ENCODE measurements at regions not wholly inside any gene's neighbourhood (a gene's known extent, or its start where the extent isn't known, plus 50 kb on each side); places are given as distances from the start of the nearest gene placed in this dataset.

DNA sequence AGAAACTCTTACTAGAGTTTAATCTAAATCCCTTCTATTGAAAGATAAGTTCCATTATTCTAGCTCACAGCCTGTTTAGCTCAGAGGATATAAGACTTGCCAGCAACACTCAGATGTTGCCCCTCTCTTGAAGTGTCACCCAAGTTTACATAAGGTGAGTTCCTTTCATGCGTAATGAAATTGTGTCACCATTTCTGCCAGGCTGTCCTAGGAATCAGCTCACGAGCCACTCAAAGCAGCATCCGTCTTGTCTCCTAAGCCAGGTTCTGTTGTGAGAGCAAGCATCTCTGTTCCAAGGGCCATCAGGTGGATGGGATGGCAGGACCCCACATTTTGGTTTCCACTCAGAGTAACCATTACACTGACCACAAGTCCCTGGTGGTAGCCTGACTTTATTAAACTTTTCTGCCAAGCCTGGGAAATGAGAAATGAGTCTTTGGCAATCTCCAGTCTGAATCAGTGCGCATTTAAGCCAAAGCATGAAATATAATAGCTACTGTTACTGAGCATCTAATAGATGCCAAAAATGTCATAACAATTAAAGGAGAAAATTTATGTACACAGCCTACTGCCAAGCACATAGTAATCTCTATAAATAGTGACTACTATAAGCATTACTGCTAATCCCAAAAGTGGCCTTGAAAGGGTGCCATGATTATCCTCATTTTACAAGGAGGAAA, 179.6 kb upstream of the MIR17HG start:
- no peaks in the 10 kb centered on the region for H3K9me3 ChIP-seq
- 67% methylated on average over 4 of the region's 4 CpGs for WGBS (ENCODE audit: insufficient coverage, low coverage, low lambda C conversion rate, missing lambda C conversion rate)
- H3K36me3 ChIP-seq = no peaks in the 10 kb centered on the region
- peaks cover 0 to 7% of the 10 kb centered on the region in 2 donors for H3K27me3 ChIP-seq
- intact Hi-C loops (cut with DNase I) = no loop called here
- no peak overlapping the region for H3K4me3 ChIP-seq
- TF ChIP-seq, protein P1, sequence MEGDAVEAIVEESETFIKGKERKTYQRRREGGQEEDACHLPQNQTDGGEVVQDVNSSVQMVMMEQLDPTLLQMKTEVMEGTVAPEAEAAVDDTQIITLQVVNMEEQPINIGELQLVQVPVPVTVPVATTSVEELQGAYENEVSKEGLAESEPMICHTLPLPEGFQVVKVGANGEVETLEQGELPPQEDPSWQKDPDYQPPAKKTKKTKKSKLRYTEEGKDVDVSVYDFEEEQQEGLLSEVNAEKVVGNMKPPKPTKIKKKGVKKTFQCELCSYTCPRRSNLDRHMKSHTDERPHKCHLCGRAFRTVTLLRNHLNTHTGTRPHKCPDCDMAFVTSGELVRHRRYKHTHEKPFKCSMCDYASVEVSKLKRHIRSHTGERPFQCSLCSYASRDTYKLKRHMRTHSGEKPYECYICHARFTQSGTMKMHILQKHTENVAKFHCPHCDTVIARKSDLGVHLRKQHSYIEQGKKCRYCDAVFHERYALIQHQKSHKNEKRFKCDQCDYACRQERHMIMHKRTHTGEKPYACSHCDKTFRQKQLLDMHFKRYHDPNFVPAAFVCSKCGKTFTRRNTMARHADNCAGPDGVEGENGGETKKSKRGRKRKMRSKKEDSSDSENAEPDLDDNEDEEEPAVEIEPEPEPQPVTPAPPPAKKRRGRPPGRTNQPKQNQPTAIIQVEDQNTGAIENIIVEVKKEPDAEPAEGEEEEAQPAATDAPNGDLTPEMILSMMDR (IDR thresholded peaks at IDR 0.05) = no peak
- TF ChIP-seq POLR2A (IDR thresholded peaks at IDR 0.05) = no peak
- no peak overlapping the region for H3K27ac ChIP-seq
- ATAC-seq (no peak), DNase-seq (no peak)
- H3K4me1 ChIP-seq = no peaks in the 10 kb centered on the region

- no peaks in the 10 kb centered on the region for H3K36me3 ChIP-seq
- ATAC-seq = no peak
- H3K4me1 ChIP-seq = no peaks in the 10 kb centered on the region
- H3K9me3 ChIP-seq = no peaks in the 10 kb centered on the region
- H3K27me3 ChIP-seq = peaks cover 0 to 7% of the 10 kb centered on the region in 2 donors
- H3K4me3 ChIP-seq = no peak overlapping the region
- intact Hi-C loops (cut with DNase I) = no loop called here
- no peak for DNase-seq
- TF ChIP-seq, protein P1 (IDR thresholded peaks at IDR 0.05) = no peak
- TF ChIP-seq POLR2A (IDR thresholded peaks at IDR 0.05) = no peak
- WGBS (ENCODE audit: insufficient coverage, low coverage, low lambda C conversion rate, missing lambda C conversion rate) = 44% methylated on average over 4 of the region's 4 CpGs
- no peak overlapping the region for H3K27ac ChIP-seq
Measured at GRCh38 chr13:91168386-91168711, 179.1 kb upstream of the MIR17HG start.

DNA sequence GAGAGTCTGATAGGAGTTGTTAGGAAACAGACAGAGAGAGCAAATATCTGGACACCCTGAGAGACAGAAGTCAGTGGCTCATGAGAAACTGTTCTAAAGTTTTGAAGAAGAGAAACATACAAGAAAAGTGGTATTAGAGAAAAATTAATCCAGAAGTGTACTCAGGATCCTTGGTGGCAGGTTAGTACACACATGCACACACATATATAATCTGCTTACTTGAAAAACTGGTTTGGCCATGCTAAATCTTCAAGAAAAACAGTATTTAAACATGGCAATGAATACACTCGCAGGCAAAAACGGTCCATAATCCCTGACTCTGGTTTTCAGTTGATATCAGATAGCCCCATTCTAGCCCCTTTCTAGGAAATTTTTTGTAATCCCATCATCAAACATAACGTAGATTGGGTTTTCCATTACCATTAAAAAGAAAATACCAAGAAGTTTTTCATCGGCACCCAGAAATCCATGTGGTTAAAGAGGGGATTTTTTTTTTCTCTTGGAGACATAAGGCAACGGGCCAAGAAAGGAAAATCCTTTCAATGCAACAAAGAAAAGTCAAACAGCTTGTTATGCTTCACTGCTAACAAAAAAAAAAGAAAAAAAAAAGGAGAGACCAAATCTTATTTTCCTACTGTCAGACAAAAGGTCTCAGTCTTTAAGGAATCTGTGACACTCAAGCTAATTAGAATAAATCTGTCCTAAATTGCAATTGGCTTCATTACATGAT, 178.0 kb upstream of the MIR17HG start:
- Histone ChIP-seq H3K27me3 (peaks cover 0 to 7% of the 10 kb centered on the region in 2 donors), H3K27ac (no peak overlapping the region), H3K36me3 (no peaks in the 10 kb centered on the region), H3K4me1 (no peaks in the 10 kb centered on the region), H3K4me3 (no peak overlapping the region), H3K9me3 (no peaks in the 10 kb centered on the region)
- intact Hi-C loops (cut with DNase I) = no loop called here
- no peak for ATAC-seq
- DNase-seq = no peak
- WGBS (ENCODE audit: insufficient coverage, low coverage, low lambda C conversion rate, missing lambda C conversion rate) = 44% methylated on average over 5 of the region's 5 CpGs
- no peak for TF ChIP-seq POLR2A (IDR thresholded peaks at IDR 0.05)
- TF ChIP-seq, protein P1 (IDR thresholded peaks at IDR 0.05) = no peak

DNA sequence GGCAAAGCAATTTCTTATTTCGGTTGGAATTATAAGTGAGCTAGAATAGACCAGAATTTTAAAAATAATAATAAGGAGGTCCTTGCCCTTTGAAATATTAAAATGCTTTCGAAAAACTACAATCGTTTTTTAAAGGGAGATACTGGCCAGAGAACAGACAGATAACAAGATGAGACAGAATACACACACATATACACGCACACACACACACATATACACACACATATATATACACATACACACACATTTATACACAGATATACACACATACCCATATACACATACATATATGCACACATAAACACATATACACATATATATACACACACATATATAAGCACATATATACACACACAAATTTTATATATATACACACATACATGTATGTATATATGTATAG, 175.3 kb upstream of the MIR17HG start:
- no peak for ATAC-seq
- no peak for TF ChIP-seq POLR2A (IDR thresholded peaks at IDR 0.05)
- TF ChIP-seq, protein P1 (IDR thresholded peaks at IDR 0.05) = no peak
- WGBS (ENCODE audit: insufficient coverage, low coverage, low lambda C conversion rate, missing lambda C conversion rate) = 42% methylated on average over 4 of the region's 4 CpGs
- no peaks in the 10 kb centered on the region for H3K27me3 ChIP-seq
- H3K36me3 ChIP-seq = no peaks in the 10 kb centered on the region
- DNase-seq = no peak
- H3K27ac ChIP-seq = no peak overlapping the region
- intact Hi-C loops (cut with DNase I) = no loop called here
- no peaks in the 10 kb centered on the region for H3K4me1 ChIP-seq
- no peaks in the 10 kb centered on the region for H3K9me3 ChIP-seq
- H3K4me3 ChIP-seq = no peak overlapping the region
